HUES48 (cell line): ENCODE measurements at regions not wholly inside any gene's neighbourhood (a gene's known extent, or its start where the extent isn't known, plus 50 kb on each side); places are given as distances from the start of the nearest gene placed in this dataset.

Experiments
- H3K27ac ChIP-seq: one replicate; pipeline ENCODE4 v1.7.0; 2013; ENCODE audit warnings: low read depth, low read length, inconsistent platforms
- H3K27me3 ChIP-seq: 2 replicates; pipeline ENCODE4 v1.6.1; 2013; ENCODE audit warnings: mild to moderate bottlenecking, low read length; ENCODE audit not compliant: control insufficient read depth, insufficient read depth
- H3K36me3 ChIP-seq: 2 replicates; pipeline ENCODE4 v1.6.1; 2013; ENCODE audit warnings: low read length; ENCODE audit not compliant: control insufficient read depth, insufficient read depth
- H3K4me1 ChIP-seq: 2 replicates; pipeline ENCODE4 v1.6.1; 2013; ENCODE audit warnings: mild to moderate bottlenecking, low read length; ENCODE audit not compliant: control insufficient read depth, insufficient read depth
- H3K4me3 ChIP-seq: 2 replicates; pipeline ENCODE4 v1.5.1; 2013; ENCODE audit warnings: mild to moderate bottlenecking, low read depth, low read length
- H3K9ac ChIP-seq: 2 replicates; pipeline ENCODE4 v1.6.1; 2013; ENCODE audit warnings: mild to moderate bottlenecking, low read depth, low read length, moderate library complexity
- H3K9me3 ChIP-seq: 2 replicates; pipeline ENCODE4 v1.6.1; 2013; ENCODE audit warnings: low read length; ENCODE audit not compliant: control insufficient read depth, insufficient read depth

- Histone ChIP-seq H3K27ac (no peak overlapping the region), H3K4me3 (no peak overlapping the region), H3K36me3 (no peaks in the 10 kb centered on the region), H3K9ac (no peak overlapping the region), H3K9me3 (no peaks in the 10 kb centered on the region), H3K27me3 (no peaks in the 10 kb centered on the region), H3K4me1 (no peaks in the 10 kb centered on the region)
Observed at GRCh38 chr2:236938126-236938525, 147.6 kb upstream of the COPS8 start.

GRCh38 chr2:236939271-236939670 lies 146.4 kb upstream of the COPS8 start:
- Histone ChIP-seq H3K27me3 (no peaks in the 10 kb centered on the region), H3K27ac (no peak overlapping the region), H3K4me1 (no peaks in the 10 kb centered on the region), H3K9ac (no peak overlapping the region), H3K36me3 (no peaks in the 10 kb centered on the region), H3K9me3 (no peaks in the 10 kb centered on the region), H3K4me3 (no peak overlapping the region)

GRCh38 chr2:236939721-236940231 lies 145.9 kb upstream of the COPS8 start:
- no peaks in the 10 kb centered on the region for H3K27me3 ChIP-seq
- H3K4me3 ChIP-seq: no peak overlapping the region
- no peaks in the 10 kb centered on the region for H3K4me1 ChIP-seq
- no peaks in the 10 kb centered on the region for H3K9me3 ChIP-seq
- no peak overlapping the region for H3K27ac ChIP-seq
- H3K9ac ChIP-seq: no peak overlapping the region
- no peaks in the 10 kb centered on the region for H3K36me3 ChIP-seq

- H3K27me3 ChIP-seq: no peaks in the 10 kb centered on the region
- H3K9me3 ChIP-seq: no peaks in the 10 kb centered on the region
- H3K4me3 ChIP-seq: no peak overlapping the region
- no peak overlapping the region for H3K9ac ChIP-seq
- H3K36me3 ChIP-seq: no peaks in the 10 kb centered on the region
- H3K27ac ChIP-seq: no peak overlapping the region
- no peaks in the 10 kb centered on the region for H3K4me1 ChIP-seq
Observed at GRCh38 chr2:236940497-236940896, 145.2 kb upstream of the COPS8 start.

GRCh38 chr2:236940916-236941520 lies 144.7 kb upstream of the COPS8 start:
- H3K4me3 ChIP-seq: no peak overlapping the region
- H3K9me3 ChIP-seq: no peaks in the 10 kb centered on the region
- no peaks in the 10 kb centered on the region for H3K27me3 ChIP-seq
- H3K36me3 ChIP-seq: no peaks in the 10 kb centered on the region
- no peaks in the 10 kb centered on the region for H3K4me1 ChIP-seq
- H3K9ac ChIP-seq: no peak overlapping the region
- no peak overlapping the region for H3K27ac ChIP-seq

- H3K4me3 ChIP-seq: no peak overlapping the region
- no peak overlapping the region for H3K9ac ChIP-seq
- no peaks in the 10 kb centered on the region for H3K27me3 ChIP-seq
- H3K4me1 ChIP-seq: no peaks in the 10 kb centered on the region
- no peaks in the 10 kb centered on the region for H3K36me3 ChIP-seq
- no peak overlapping the region for H3K27ac ChIP-seq
- H3K9me3 ChIP-seq: no peaks in the 10 kb centered on the region
Observed at GRCh38 chr2:236941551-236941950, 144.1 kb upstream of the COPS8 start.

GRCh38 chr2:236942554-236942953 lies 143.1 kb upstream of the COPS8 start:
- Histone ChIP-seq H3K9me3 (no peaks in the 10 kb centered on the region), H3K9ac (no peak overlapping the region), H3K27ac (no peak overlapping the region), H3K4me1 (no peaks in the 10 kb centered on the region), H3K4me3 (no peak overlapping the region), H3K27me3 (no peaks in the 10 kb centered on the region), H3K36me3 (no peaks in the 10 kb centered on the region)

- Histone ChIP-seq H3K27me3 (no peaks in the 10 kb centered on the region), H3K9me3 (no peaks in the 10 kb centered on the region), H3K27ac (no peak overlapping the region), H3K4me1 (no peaks in the 10 kb centered on the region), H3K9ac (no peak overlapping the region), H3K36me3 (no peaks in the 10 kb centered on the region), H3K4me3 (no peak overlapping the region)
Observed at GRCh38 chr2:236943068-236943467, 142.6 kb upstream of the COPS8 start.

GRCh38 chr2:236943841-236944513 lies 141.7 kb upstream of the COPS8 start:
- Histone ChIP-seq H3K27ac (no peak overlapping the region), H3K36me3 (no peaks in the 10 kb centered on the region), H3K27me3 (no peaks in the 10 kb centered on the region), H3K4me1 (0 out of 2 replicates have a peak, but pooled peaks cover under 1% of the 10 kb centered on the region), H3K9me3 (no peaks in the 10 kb centered on the region), H3K9ac (no peak overlapping the region), H3K4me3 (no peak overlapping the region)

- no peaks in the 10 kb centered on the region for H3K36me3 ChIP-seq
- no peaks in the 10 kb centered on the region for H3K27me3 ChIP-seq
- no peak overlapping the region for H3K27ac ChIP-seq
- no peak overlapping the region for H3K4me3 ChIP-seq
- H3K4me1 ChIP-seq: peaks cover 4% of the 10 kb centered on the region
- no peak overlapping the region for H3K9ac ChIP-seq
- H3K9me3 ChIP-seq: no peaks in the 10 kb centered on the region
Observed at GRCh38 chr2:236944561-236944960, 141.1 kb upstream of the COPS8 start.

GRCh38 chr2:236945431-236946016 lies 140.2 kb upstream of the COPS8 start:
- Histone ChIP-seq H3K27ac (no peak overlapping the region), H3K4me3 (no peak overlapping the region), H3K36me3 (no peaks in the 10 kb centered on the region), H3K9me3 (no peaks in the 10 kb centered on the region), H3K4me1 (peaks cover 7% of the 10 kb centered on the region), H3K9ac (no peak overlapping the region), H3K27me3 (no peaks in the 10 kb centered on the region)
